GM12878 (cell line): ENCODE measurements at regions not wholly inside any gene's neighbourhood (a gene's known extent, or its start where the extent isn't known, plus 50 kb on each side); places are given as distances from the start of the nearest gene placed in this dataset.

Source experiments
- ATAC-seq: fragments of 200-7000 bp; cut with Tn5 transposase; 3 replicates; pipeline ENCODE4 v1.9.1; 2020; ENCODE audit warnings: mild to moderate bottlenecking, moderate library complexity
- BruUV-seq: library from RNA; stranded (reverse); fragments of 400-500 nt; replicated peaks from 2 replicates; lab custom pipeline; 2021; lab: Mats Ljungman, UMichigan
- CTCF ChIA-PET: fragments of 300-600 bp; sonication (Branson Sonifier 250); formaldehyde crosslinking; extraction: SDS; loops from one replicate; lab custom pipeline; 2021; ENCODE audit warnings: inconsistent platforms; lab: Yijun Ruan, JAX
- POLR2A ChIA-PET: fragments of 350-600 bp; formaldehyde crosslinking; extraction: SDS; loops from one replicate; lab custom pipeline; 2021; ENCODE audit warnings: inconsistent platforms; lab: Charles Lee
- RAD21 ChIA-PET: fragments of 300-600 bp; sonication (Branson Sonifier 250); formaldehyde crosslinking; loops from one replicate; lab custom pipeline; 2023; ENCODE audit warnings: antibody characterized with exemption; ENCODE audit not compliant: unreplicated experiment; lab: Charles Lee
- SMC1A ChIA-PET: fragments of 300-600 bp; sonication (Branson Sonifier 250); formaldehyde crosslinking; loops from one replicate; lab custom pipeline; 2023; ENCODE audit not compliant: unreplicated experiment, uncharacterized antibody; lab: Charles Lee
- DNase-seq: peaks from one replicate; pipeline ENCODE4 v3.0.0-alpha.2; 2011; ENCODE audit warnings: low read depth, low spot score
- FAIRE-seq: peaks from 3 replicates; lab custom pipeline; 2011; peaks lifted over from hg19 to GRCh38; lab: Jason Lieb, UNC
- H2AFZ ChIP-seq: 2 replicates; pipeline ENCODE4 v1.6.0; 2011; ENCODE audit warnings: low read depth, low read length, control low read depth; ENCODE audit not compliant: control insufficient read depth
- H3K27ac ChIP-seq: 2 replicates; pipeline ENCODE4 v1.5.1; 2011; ENCODE audit warnings: control low read depth; ENCODE audit not compliant: control insufficient read depth, insufficient read depth
- H3K27me3 ChIP-seq, 2 experiments: replicated peaks in 1 of 2; 2 replicates each; pipeline versions ENCODE4 v1.6.0 to v1.6.1; 2011; ENCODE audit warnings: low read length in 1 of 2; ENCODE audit not compliant: control insufficient read depth in 2 of 2, insufficient read depth in 2 of 2
- H3K36me3 ChIP-seq, 2 experiments: 2 replicates each; pipeline ENCODE4 v1.5.1; 2011; ENCODE audit warnings: low read length in 1 of 2; ENCODE audit not compliant: control insufficient read depth in 2 of 2, insufficient read depth in 2 of 2
- H3K4me1 ChIP-seq: 2 replicates; pipeline ENCODE4 v1.6.1; 2011; ENCODE audit warnings: mild to moderate bottlenecking, low read length, moderate library complexity, mixed read lengths; ENCODE audit not compliant: control insufficient read depth, insufficient read depth
- H3K4me2 ChIP-seq: 2 replicates; pipeline ENCODE4 v1.6.0; 2011; ENCODE audit warnings: control low read depth; ENCODE audit not compliant: control insufficient read depth, insufficient read depth
- H3K4me3 ChIP-seq: fragments of 200-600 bp; sonication (generic); 2 replicates; pipeline ENCODE4 v1.5.1; 2016
- H3K79me2 ChIP-seq: 2 replicates; pipeline ENCODE4 v1.6.0; 2011; ENCODE audit warnings: low read length; ENCODE audit not compliant: control insufficient read depth, insufficient read depth
- H3K9ac ChIP-seq: 2 replicates; pipeline ENCODE4 v1.8.0; 2011; ENCODE audit warnings: low read length, control low read depth, mixed read lengths; ENCODE audit not compliant: control insufficient read depth, insufficient read depth
- H3K9me3 ChIP-seq: replicated peaks from 3 replicates; pipeline ENCODE4 v1.5.1; 2011; ENCODE audit warnings: mild to moderate bottlenecking, low read length; ENCODE audit not compliant: control insufficient read depth, insufficient read depth
- H4K20me1 ChIP-seq: 2 replicates; pipeline ENCODE4 v1.6.0; 2011; ENCODE audit not compliant: control insufficient read depth, insufficient read depth
- CHD2 ChIP-seq: IDR thresholded peaks from 2 replicates; pipeline ENCODE4 v1.6.1; 2011; ENCODE audit warnings: low read depth, low read length, improper control_type of control experiment, borderline replicate concordance
- JUNB ChIP-seq: IDR thresholded peaks from 2 replicates; pipeline ENCODE4 v1.6.1; 2016; ENCODE audit warnings: antibody characterized with exemption, mild to moderate bottlenecking
- RCOR1 ChIP-seq: conservative IDR thresholded peaks from 2 replicates; pipeline ENCODE4 v1.6.1; 2012; ENCODE audit warnings: low read depth, low read length, improper control_type of control experiment
- RUNX3 ChIP-seq: IDR thresholded peaks from 2 replicates; pipeline ENCODE4 v1.6.1; 2012; ENCODE audit warnings: low read length, inconsistent platforms
- SMC3 ChIP-seq: IDR thresholded peaks from 2 replicates; pipeline ENCODE4 v1.6.1; 2011; ENCODE audit warnings: low read length, improper control_type of control experiment, borderline replicate concordance
- SREBF2 ChIP-seq: IDR thresholded peaks from 2 replicates; pipeline ENCODE4 v1.6.1; 2012; ENCODE audit warnings: mild to moderate bottlenecking, low read length
- TAF1 ChIP-seq: IDR thresholded peaks from 2 replicates; pipeline ENCODE4 v1.6.1; 2011; ENCODE audit warnings: mild to moderate bottlenecking, low read depth, low read length, borderline replicate concordance
- TCF3 ChIP-seq: IDR thresholded peaks from 2 replicates; pipeline ENCODE4 v1.6.1; 2012; ENCODE audit warnings: low read depth, mild to moderate bottlenecking, low read length, borderline replicate concordance; ENCODE audit not compliant: insufficient read depth
- WGBS: methylation state at CpG from one replicate; pipeline ENCODE4 v1.1.6; 2016; ENCODE audit warnings: low lambda C conversion rate; ENCODE audit not compliant: insufficient replicate concordance, insufficient coverage; ENCODE audit errors: missing lambda C conversion rate; 5-methylcytosine and 5-hydroxymethylcytosine counted together
- in situ Hi-C: fragments of 300-500 bp; cut with MboI; formaldehyde crosslinking; loops from 9 replicates; pipeline ENCODE4 v1.14.3; 2018; ENCODE audit warnings: mixed read lengths
- intact Hi-C: fragments of 100-400 bp; cut with micrococcal nuclease; formaldehyde crosslinking; loops from one replicate; pipeline ENCODE4 v1.14.2; 2022; ENCODE audit not compliant: unreplicated experiment
- TF ChIP-seq, protein P1 (sequence below): fragments of 150-350 bp; IDR thresholded peaks from 2 replicates; pipeline ENCODE4 v1.6.1; 2016; ENCODE audit warnings: low read depth, low read length
- TF ChIP-seq, protein P2 (sequence below): IDR thresholded peaks from 2 replicates; pipeline ENCODE4 v1.6.1; 2012; ENCODE audit warnings: mild to moderate bottlenecking, low read depth, low read length
- TF ChIP-seq, protein P3 (sequence below): IDR thresholded peaks from 2 replicates; pipeline ENCODE4 v1.6.1; 2012; ENCODE audit warnings: low read depth, low read length, improper control_type of control experiment
- TF ChIP-seq, protein P4 (sequence below): fragments of 450-650 bp; formaldehyde crosslinking; IDR thresholded peaks from 2 replicates; pipeline ENCODE4 v1.4.0; 2020; ENCODE audit warnings: mild to moderate bottlenecking, moderate library complexity

DNA sequence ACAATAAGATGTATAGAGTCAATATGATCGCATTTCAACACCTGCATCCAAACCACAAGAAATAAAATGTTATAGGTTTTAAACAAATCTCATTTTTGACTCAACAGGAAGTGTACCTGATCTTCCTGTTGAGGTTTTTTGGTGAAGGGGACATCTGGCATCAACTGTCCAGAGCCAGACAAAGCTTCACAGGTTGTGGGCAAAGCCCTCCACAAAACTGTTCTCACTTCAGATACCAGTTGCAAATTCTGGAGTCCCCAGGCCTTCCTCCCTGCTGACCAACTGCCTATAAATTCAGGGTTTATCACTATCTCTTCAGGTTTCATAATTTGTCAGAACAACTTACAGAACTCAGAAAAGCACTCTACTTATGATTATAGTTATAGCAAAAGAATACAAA lies 326.1 kb upstream of the CAMK1G start (continued):
- TF ChIP-seq, protein P1, sequence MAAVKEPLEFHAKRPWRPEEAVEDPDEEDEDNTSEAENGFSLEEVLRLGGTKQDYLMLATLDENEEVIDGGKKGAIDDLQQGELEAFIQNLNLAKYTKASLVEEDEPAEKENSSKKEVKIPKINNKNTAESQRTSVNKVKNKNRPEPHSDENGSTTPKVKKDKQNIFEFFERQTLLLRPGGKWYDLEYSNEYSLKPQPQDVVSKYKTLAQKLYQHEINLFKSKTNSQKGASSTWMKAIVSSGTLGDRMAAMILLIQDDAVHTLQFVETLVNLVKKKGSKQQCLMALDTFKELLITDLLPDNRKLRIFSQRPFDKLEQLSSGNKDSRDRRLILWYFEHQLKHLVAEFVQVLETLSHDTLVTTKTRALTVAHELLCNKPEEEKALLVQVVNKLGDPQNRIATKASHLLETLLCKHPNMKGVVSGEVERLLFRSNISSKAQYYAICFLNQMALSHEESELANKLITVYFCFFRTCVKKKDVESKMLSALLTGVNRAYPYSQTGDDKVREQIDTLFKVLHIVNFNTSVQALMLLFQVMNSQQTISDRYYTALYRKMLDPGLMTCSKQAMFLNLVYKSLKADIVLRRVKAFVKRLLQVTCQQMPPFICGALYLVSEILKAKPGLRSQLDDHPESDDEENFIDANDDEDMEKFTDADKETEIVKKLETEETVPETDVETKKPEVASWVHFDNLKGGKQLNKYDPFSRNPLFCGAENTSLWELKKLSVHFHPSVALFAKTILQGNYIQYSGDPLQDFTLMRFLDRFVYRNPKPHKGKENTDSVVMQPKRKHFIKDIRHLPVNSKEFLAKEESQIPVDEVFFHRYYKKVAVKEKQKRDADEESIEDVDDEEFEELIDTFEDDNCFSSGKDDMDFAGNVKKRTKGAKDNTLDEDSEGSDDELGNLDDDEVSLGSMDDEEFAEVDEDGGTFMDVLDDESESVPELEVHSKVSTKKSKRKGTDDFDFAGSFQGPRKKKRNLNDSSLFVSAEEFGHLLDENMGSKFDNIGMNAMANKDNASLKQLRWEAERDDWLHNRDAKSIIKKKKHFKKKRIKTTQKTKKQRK: no peak
- no peak for TF ChIP-seq TAF1
- TF ChIP-seq JUNB: no peak
- no peak for TF ChIP-seq TCF3
- TF ChIP-seq RCOR1: no peak

DNA sequence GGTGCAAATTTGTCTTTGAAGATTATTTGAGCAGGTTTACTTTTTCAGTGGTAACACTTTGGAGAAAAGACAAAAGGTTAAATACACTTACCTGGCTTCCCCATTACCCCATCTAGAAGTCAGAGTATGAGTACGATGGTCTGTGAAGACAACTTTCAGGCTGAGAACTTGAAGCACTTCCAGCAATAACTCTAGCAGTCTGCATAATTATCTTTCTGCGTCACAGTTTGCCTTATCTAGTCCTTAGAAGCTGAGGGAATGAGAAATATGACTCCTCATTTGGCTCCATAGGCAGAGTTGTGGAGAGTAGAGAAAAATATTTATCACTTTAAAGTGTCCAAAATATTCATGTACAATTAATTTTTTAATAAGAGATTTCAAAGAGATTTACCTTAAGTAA lies 323.4 kb upstream of the CAMK1G start:
- no peaks in the 10 kb centered on the region for H3K79me2 ChIP-seq
- TF ChIP-seq, protein P2, sequence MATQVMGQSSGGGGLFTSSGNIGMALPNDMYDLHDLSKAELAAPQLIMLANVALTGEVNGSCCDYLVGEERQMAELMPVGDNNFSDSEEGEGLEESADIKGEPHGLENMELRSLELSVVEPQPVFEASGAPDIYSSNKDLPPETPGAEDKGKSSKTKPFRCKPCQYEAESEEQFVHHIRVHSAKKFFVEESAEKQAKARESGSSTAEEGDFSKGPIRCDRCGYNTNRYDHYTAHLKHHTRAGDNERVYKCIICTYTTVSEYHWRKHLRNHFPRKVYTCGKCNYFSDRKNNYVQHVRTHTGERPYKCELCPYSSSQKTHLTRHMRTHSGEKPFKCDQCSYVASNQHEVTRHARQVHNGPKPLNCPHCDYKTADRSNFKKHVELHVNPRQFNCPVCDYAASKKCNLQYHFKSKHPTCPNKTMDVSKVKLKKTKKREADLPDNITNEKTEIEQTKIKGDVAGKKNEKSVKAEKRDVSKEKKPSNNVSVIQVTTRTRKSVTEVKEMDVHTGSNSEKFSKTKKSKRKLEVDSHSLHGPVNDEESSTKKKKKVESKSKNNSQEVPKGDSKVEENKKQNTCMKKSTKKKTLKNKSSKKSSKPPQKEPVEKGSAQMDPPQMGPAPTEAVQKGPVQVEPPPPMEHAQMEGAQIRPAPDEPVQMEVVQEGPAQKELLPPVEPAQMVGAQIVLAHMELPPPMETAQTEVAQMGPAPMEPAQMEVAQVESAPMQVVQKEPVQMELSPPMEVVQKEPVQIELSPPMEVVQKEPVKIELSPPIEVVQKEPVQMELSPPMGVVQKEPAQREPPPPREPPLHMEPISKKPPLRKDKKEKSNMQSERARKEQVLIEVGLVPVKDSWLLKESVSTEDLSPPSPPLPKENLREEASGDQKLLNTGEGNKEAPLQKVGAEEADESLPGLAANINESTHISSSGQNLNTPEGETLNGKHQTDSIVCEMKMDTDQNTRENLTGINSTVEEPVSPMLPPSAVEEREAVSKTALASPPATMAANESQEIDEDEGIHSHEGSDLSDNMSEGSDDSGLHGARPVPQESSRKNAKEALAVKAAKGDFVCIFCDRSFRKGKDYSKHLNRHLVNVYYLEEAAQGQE: no peak
- TF ChIP-seq RUNX3 (no peak), RCOR1 (no peak), CHD2 (no peak), SMC3 (no peak), SREBF2 (no peak)
- TF ChIP-seq, protein P3, sequence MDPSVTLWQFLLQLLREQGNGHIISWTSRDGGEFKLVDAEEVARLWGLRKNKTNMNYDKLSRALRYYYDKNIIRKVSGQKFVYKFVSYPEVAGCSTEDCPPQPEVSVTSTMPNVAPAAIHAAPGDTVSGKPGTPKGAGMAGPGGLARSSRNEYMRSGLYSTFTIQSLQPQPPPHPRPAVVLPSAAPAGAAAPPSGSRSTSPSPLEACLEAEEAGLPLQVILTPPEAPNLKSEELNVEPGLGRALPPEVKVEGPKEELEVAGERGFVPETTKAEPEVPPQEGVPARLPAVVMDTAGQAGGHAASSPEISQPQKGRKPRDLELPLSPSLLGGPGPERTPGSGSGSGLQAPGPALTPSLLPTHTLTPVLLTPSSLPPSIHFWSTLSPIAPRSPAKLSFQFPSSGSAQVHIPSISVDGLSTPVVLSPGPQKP: no peak
- TF ChIP-seq, protein P4, sequence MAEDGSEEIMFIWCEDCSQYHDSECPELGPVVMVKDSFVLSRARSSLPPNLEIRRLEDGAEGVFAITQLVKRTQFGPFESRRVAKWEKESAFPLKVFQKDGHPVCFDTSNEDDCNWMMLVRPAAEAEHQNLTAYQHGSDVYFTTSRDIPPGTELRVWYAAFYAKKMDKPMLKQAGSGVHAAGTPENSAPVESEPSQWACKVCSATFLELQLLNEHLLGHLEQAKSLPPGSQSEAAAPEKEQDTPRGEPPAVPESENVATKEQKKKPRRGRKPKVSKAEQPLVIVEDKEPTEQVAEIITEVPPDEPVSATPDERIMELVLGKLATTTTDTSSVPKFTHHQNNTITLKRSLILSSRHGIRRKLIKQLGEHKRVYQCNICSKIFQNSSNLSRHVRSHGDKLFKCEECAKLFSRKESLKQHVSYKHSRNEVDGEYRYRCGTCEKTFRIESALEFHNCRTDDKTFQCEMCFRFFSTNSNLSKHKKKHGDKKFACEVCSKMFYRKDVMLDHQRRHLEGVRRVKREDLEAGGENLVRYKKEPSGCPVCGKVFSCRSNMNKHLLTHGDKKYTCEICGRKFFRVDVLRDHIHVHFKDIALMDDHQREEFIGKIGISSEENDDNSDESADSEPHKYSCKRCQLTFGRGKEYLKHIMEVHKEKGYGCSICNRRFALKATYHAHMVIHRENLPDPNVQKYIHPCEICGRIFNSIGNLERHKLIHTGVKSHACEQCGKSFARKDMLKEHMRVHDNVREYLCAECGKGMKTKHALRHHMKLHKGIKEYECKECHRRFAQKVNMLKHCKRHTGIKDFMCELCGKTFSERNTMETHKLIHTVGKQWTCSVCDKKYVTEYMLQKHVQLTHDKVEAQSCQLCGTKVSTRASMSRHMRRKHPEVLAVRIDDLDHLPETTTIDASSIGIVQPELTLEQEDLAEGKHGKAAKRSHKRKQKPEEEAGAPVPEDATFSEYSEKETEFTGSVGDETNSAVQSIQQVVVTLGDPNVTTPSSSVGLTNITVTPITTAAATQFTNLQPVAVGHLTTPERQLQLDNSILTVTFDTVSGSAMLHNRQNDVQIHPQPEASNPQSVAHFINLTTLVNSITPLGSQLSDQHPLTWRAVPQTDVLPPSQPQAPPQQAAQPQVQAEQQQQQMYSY (CRISPR knock-in tag): no peak

More for the DNA sequence above, 323.4 kb upstream of the CAMK1G start:
- Histone ChIP-seq H3K9ac (no peak overlapping the region), H2AFZ (no peak overlapping the region), H3K9me3 (no peaks in the 10 kb centered on the region), H3K4me1 (no peaks in the 10 kb centered on the region), H3K27me3 (no peaks in the 10 kb centered on the region), H3K27ac (no peak overlapping the region), H3K36me3 (no peaks in the 10 kb centered on the region), H4K20me1 (no peaks in the 10 kb centered on the region), H3K4me3 (no peak overlapping the region), H3K4me2 (no peak overlapping the region)
- ChIA-PET POLR2A (no interaction called here), CTCF (interaction anchor here (4.6 kb wide), 1 partner anchor 12 kb away, joined by 24 read pairs; no protein-coding TSS in a partner anchor), RAD21 (interaction anchor here (1.2 kb wide), 1 partner anchor 11 kb away, joined by 3 read pairs; no protein-coding TSS in a partner anchor), SMC1A (interaction anchor here (1.2 kb wide), 1 partner anchor 11 kb away, joined by 3 read pairs; no protein-coding TSS in a partner anchor)
- ATAC-seq (no peak), FAIRE-seq (no peak), DNase-seq (no peak)
- no TSS peak for BruUV-seq
- WGBS: 42% methylated on average over 2 of the region's 2 CpGs
- intact Hi-C loops: no loop called here
- in situ Hi-C loops: no loop called here
